ENCODE measurements at regions not wholly inside any gene's neighbourhood (a gene's known extent, or its start where the extent isn't known, plus 50 kb on each side); places are given as distances from the start of the nearest gene placed in this dataset.

- no peak overlapping the region for H3K4me2 ChIP-seq
- no peak overlapping the region for H2AFZ ChIP-seq
- DNase-seq (ENCODE audit: low spot score): no peak
- H3K27ac ChIP-seq (ENCODE audit: low read depth): no peak overlapping the region
- H3K4me1 ChIP-seq (ENCODE audit: insufficient read depth): no peaks in the 10 kb centered on the region; the same call in 1 of the 2 replicates
- no peaks in the 10 kb centered on the region for H4K20me1 ChIP-seq (replicated peaks; ENCODE audit: insufficient read depth)
- no peak overlapping the region for H3K27ac Mint-ChIP-seq
- peaks cover 32% of the 10 kb centered on the region for H3K36me3 Mint-ChIP-seq (ENCODE audit: low read depth)
- H3K79me2 ChIP-seq (replicated peaks; ENCODE audit: insufficient read depth): no peaks in the 10 kb centered on the region
- no peaks in the 10 kb centered on the region for H3F3A ChIP-seq (replicated peaks; ENCODE audit: low read depth)
- H3K4me3 ChIP-seq: no peak overlapping the region
- no peaks in the 10 kb centered on the region for H3K36me3 ChIP-seq (ENCODE audit: insufficient read depth)
- H3K27me3 ChIP-seq (ENCODE audit: insufficient read depth): no peaks in the 10 kb centered on the region
- H3K9me2 ChIP-seq (ENCODE audit: insufficient read depth): no peaks in the 10 kb centered on the region
- no peak overlapping the region for H3K4me3 Mint-ChIP-seq
- no peak for TF ChIP-seq ZNF331 (CRISPR knock-in tag; IDR thresholded peaks at IDR 0.05; ENCODE audit: low read depth)
- H3K4me1 Mint-ChIP-seq: peaks cover 24% of the 10 kb centered on the region
- H3K27me3 Mint-ChIP-seq (ENCODE audit: insufficient read depth, low read depth, poor library complexity): peaks cover 3% of the 10 kb centered on the region
- peaks cover 5% of the 10 kb centered on the region for H3K9me3 Mint-ChIP-seq
- no peak for ATAC-seq
Measured at GRCh38 chr11:70886256-70886655, 366.1 kb downstream of the SHANK2 start.

GRCh38 chr11:70886676-70887541 lies 365.5 kb downstream of the SHANK2 start:
- no peak for DNase-seq (ENCODE audit: low spot score)
- no peaks in the 10 kb centered on the region; the same call in 1 of the 2 replicates for H3K4me1 ChIP-seq (ENCODE audit: insufficient read depth)
- Mint-ChIP-seq H3K36me3 (ENCODE audit: low read depth) (peaks cover 38% of the 10 kb centered on the region), H3K4me3 (no peak overlapping the region), H3K9me3 (peaks cover 5% of the 10 kb centered on the region), H3K4me1 (peaks cover 24% of the 10 kb centered on the region), H3K27me3 (ENCODE audit: insufficient read depth, low read depth, poor library complexity) (peaks cover 3% of the 10 kb centered on the region), H3K27ac (no peak overlapping the region)
- no peaks in the 10 kb centered on the region for H3K27me3 ChIP-seq (ENCODE audit: insufficient read depth)
- no peak overlapping the region for H2AFZ ChIP-seq
- no peak overlapping the region for H3K4me3 ChIP-seq
- H3F3A ChIP-seq (replicated peaks; ENCODE audit: low read depth): no peaks in the 10 kb centered on the region
- H4K20me1 ChIP-seq (replicated peaks; ENCODE audit: insufficient read depth): no peaks in the 10 kb centered on the region
- no peak for ATAC-seq
- H3K9me2 ChIP-seq (ENCODE audit: insufficient read depth): no peaks in the 10 kb centered on the region
- TF ChIP-seq, protein P1, sequence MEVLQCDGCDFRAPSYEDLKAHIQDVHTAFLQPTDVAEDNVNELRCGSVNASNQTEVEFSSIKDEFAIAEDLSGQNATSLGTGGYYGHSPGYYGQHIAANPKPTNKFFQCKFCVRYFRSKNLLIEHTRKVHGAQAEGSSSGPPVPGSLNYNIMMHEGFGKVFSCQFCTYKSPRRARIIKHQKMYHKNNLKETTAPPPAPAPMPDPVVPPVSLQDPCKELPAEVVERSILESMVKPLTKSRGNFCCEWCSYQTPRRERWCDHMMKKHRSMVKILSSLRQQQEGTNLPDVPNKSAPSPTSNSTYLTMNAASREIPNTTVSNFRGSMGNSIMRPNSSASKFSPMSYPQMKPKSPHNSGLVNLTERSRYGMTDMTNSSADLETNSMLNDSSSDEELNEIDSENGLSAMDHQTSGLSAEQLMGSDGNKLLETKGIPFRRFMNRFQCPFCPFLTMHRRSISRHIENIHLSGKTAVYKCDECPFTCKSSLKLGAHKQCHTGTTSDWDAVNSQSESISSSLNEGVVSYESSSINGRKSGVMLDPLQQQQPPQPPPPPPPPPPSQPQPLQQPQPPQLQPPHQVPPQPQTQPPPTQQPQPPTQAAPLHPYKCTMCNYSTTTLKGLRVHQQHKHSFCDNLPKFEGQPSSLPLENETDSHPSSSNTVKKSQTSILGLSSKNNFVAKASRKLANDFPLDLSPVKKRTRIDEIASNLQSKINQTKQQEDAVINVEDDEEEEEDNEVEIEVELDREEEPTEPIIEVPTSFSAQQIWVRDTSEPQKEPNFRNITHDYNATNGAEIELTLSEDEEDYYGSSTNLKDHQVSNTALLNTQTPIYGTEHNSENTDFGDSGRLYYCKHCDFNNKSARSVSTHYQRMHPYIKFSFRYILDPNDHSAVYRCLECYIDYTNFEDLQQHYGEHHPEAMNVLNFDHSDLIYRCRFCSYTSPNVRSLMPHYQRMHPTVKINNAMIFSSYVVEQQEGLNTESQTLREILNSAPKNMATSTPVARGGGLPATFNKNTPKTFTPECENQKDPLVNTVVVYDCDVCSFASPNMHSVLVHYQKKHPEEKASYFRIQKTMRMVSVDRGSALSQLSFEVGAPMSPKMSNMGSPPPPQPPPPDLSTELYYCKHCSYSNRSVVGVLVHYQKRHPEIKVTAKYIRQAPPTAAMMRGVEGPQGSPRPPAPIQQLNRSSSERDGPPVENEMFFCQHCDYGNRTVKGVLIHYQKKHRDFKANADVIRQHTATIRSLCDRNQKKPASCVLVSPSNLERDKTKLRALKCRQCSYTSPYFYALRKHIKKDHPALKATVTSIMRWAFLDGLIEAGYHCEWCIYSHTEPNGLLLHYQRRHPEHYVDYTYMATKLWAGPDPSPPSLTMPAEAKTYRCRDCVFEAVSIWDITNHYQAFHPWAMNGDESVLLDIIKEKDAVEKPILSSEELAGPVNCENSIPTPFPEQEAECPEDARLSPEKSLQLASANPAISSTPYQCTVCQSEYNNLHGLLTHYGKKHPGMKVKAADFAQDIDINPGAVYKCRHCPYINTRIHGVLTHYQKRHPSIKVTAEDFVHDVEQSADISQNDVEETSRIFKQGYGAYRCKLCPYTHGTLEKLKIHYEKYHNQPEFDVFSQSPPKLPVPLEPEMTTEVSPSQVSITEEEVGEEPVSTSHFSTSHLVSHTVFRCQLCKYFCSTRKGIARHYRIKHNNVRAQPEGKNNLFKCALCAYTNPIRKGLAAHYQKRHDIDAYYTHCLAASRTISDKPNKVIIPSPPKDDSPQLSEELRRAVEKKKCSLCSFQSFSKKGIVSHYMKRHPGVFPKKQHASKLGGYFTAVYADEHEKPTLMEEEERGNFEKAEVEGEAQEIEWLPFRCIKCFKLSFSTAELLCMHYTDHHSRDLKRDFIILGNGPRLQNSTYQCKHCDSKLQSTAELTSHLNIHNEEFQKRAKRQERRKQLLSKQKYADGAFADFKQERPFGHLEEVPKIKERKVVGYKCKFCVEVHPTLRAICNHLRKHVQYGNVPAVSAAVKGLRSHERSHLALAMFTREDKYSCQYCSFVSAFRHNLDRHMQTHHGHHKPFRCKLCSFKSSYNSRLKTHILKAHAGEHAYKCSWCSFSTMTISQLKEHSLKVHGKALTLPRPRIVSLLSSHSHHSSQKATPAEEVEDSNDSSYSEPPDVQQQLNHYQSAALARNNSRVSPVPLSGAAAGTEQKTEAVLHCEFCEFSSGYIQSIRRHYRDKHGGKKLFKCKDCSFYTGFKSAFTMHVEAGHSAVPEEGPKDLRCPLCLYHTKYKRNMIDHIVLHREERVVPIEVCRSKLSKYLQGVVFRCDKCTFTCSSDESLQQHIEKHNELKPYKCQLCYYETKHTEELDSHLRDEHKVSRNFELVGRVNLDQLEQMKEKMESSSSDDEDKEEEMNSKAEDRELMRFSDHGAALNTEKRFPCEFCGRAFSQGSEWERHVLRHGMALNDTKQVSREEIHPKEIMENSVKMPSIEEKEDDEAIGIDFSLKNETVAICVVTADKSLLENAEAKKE (CRISPR knock-in tag; IDR thresholded peaks at IDR 0.05): no peak
- no peak for TF ChIP-seq EZH2phosphoT487 (IDR thresholded peaks at IDR 0.05; ENCODE audit: unreplicated experiment)
- no peak for TF ChIP-seq JUNB (IDR thresholded peaks at IDR 0.05; ENCODE audit: unreplicated experiment)
- no peak for TF ChIP-seq EZH2 (IDR thresholded peaks at IDR 0.05; ENCODE audit: low read depth, unreplicated experiment)
- TF ChIP-seq ETS1 (IDR thresholded peaks at IDR 0.05): no peak
- no peak for TF ChIP-seq STAT1 (IDR thresholded peaks at IDR 0.05; ENCODE audit: unreplicated experiment)
- TF ChIP-seq ZNF331 (CRISPR knock-in tag; IDR thresholded peaks at IDR 0.05; ENCODE audit: low read depth): no peak
- no peak for TF ChIP-seq NANOG (IDR thresholded peaks at IDR 0.05; ENCODE audit: borderline replicate concordance)
- no peak for TF ChIP-seq CREB1 (CRISPR knock-in tag; IDR thresholded peaks at IDR 0.05; ENCODE audit: low read depth)
- no peak for TF ChIP-seq ZNF114 (CRISPR knock-in tag; IDR thresholded peaks at IDR 0.05)
- TF ChIP-seq POLR2AphosphoS5 (IDR thresholded peaks at IDR 0.05; ENCODE audit: low read depth): no peak
- no peak overlapping the region for H3K4me2 ChIP-seq
- no peaks in the 10 kb centered on the region for H3K79me2 ChIP-seq (replicated peaks; ENCODE audit: insufficient read depth)
- no peak overlapping the region for H3K27ac ChIP-seq (ENCODE audit: low read depth)
- H3K36me3 ChIP-seq (ENCODE audit: insufficient read depth): no peaks in the 10 kb centered on the region

Data from GM23338 (cell line).